H1 (cell line): ENCODE measurements at regions not wholly inside any gene's neighbourhood (a gene's known extent, or its start where the extent isn't known, plus 50 kb on each side); places are given as distances from the start of the nearest gene placed in this dataset.

Source experiments
- ATF2 ChIP-seq: IDR thresholded peaks from 2 replicates; pipeline ENCODE4 v1.6.1; 2012; ENCODE audit warnings: low read length, inconsistent platforms
- CHD7 ChIP-seq: fragments of 300-600 bp; sonication (generic); IDR thresholded peaks from 2 replicates; pipeline ENCODE4 v1.7.1; 2012; ENCODE audit warnings: low read length, moderate library complexity, mild to moderate bottlenecking, inconsistent platforms; ENCODE audit not compliant: insufficient replicate concordance
- POLR2AphosphoS5 ChIP-seq: IDR thresholded peaks from 2 replicates; pipeline ENCODE4 v1.6.1; 2011; ENCODE audit warnings: low read depth, low read length
- SAP30 ChIP-seq: fragments of 300-600 bp; sonication (generic); IDR thresholded peaks from 2 replicates; pipeline ENCODE4 v1.7.1; 2012; ENCODE audit warnings: low read length, moderate library complexity, mild to moderate bottlenecking, inconsistent platforms; ENCODE audit not compliant: insufficient read depth, insufficient replicate concordance

- TF ChIP-seq CHD7 (no peak), ATF2 (no peak), POLR2AphosphoS5 (no peak), SAP30 (no peak)
Observed at GRCh38 chrY:15500536-15500935, 976.2 kb downstream of the NLGN4Y start (continued).
